Small intestine (tissue), 7 donors: ENCODE measurements at regions not wholly inside any gene's neighbourhood (a gene's known extent, or its start where the extent isn't known, plus 50 kb on each side); places are given as distances from the start of the nearest gene placed in this dataset.

Experiments used
- DNase-seq, 2 donors: peaks; one replicate each; pipeline versions ENCODE4 v3.0.0 to v3.0.0-alpha.2; 2013
- FAIRE-seq: peaks from 2 replicates; lab custom pipeline; 2012; peaks lifted over from hg19 to GRCh38; lab: Jason Lieb, UNC
- H3K27ac ChIP-seq, 3 donors: one replicate each; pipeline ENCODE4 v1.5.1; 2013; ENCODE audit warnings: low read length in 2 of 3, mild to moderate bottlenecking in 2 of 3, control low read depth in 1 of 3, inconsistent platforms in 1 of 3, low read depth in 1 of 3, moderate library complexity in 1 of 3
- H3K27me3 ChIP-seq, 3 donors: one replicate each; pipeline ENCODE4 v1.6.1; 2013; ENCODE audit warnings: low read length in 3 of 3, inconsistent platforms in 1 of 3; ENCODE audit not compliant: control insufficient read depth in 3 of 3, insufficient read depth in 3 of 3
- H3K36me3 ChIP-seq, 3 donors: one replicate each; pipeline ENCODE4 v1.6.1; 2013; ENCODE audit warnings: low read length in 3 of 3, inconsistent platforms in 1 of 3, low read depth in 1 of 3, mild to moderate bottlenecking in 1 of 3, moderate library complexity in 1 of 3; ENCODE audit not compliant: control insufficient read depth in 3 of 3, insufficient read depth in 2 of 3
- H3K4me1 ChIP-seq, 3 donors: one replicate each; pipeline ENCODE4 v1.6.1; 2013; ENCODE audit warnings: low read length in 2 of 3, inconsistent platforms in 1 of 3, low read depth in 1 of 3, mild to moderate bottlenecking in 1 of 3, moderate library complexity in 1 of 3; ENCODE audit not compliant: control insufficient read depth in 3 of 3, insufficient read depth in 2 of 3
- H3K4me3 ChIP-seq, 3 donors: one replicate each; pipeline ENCODE4 v1.5.1; 2013; ENCODE audit warnings: low read length in 3 of 3, control low read depth in 1 of 3, inconsistent platforms in 1 of 3, low read depth in 1 of 3, mild to moderate bottlenecking in 1 of 3, moderate library complexity in 1 of 3
- H3K9me3 ChIP-seq, 2 donors: one replicate each; pipeline ENCODE4 v1.6.1; 2013; ENCODE audit warnings: low read depth in 1 of 2, low read length in 1 of 2; ENCODE audit not compliant: control insufficient read depth in 2 of 2, insufficient read depth in 1 of 2
- WGBS, 3 donors: extraction: QIAGEN DNeasy Blood & Tissue Kit; methylation state at CpG; one replicate each; pipeline ENCODE4 v1.1.7; 2013; 5-methylcytosine and 5-hydroxymethylcytosine counted together
- donor health status: healthy with polysubstance abuse.
- donor health status: control.
- donor health status: control.
- donor health status: Bipolar disorder and iron deficiency.
- donor health status: healthy.

DNA sequence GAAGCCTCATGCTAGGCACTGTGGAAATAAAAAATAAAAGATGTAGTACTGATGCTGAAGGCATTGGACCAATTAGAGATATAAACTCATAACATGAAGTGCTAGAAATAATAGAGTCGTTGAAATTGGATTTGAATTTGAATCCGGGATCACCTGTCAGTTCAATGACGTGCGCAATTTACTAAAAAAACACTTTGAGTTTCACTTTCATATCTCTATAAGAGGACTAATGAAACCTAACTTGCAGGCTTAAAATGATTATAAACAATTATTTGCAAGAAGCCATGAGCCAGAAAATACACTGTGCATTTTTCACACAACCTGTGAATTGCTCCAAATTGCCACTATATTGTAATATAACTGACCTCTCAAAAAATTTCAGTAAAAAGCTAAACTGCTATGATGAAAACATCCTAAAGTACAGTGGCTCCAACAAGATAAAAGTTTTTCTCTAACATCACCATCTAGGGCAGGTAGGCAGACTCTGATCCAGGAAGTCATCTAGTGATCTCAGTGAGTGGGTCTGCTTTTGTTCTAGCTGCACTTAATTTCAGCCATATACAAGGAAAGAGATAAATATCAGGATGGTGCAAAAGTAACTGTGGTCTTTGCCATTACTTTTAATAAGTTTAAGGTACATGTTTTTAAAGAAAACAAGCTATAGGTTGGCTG lies 440.2 kb downstream of the CNTN6 start:
- Histone ChIP-seq H3K9me3 (peaks cover 2 to 4% of the 10 kb centered on the region in 2 donors), H3K4me3 (no peak overlapping the region), H3K36me3 (no peaks in the 10 kb centered on the region), H3K27me3 (no peaks in the 10 kb centered on the region), H3K4me1 (no peaks in the 10 kb centered on the region), H3K27ac (no peak overlapping the region)
- FAIRE-seq (no peak), DNase-seq (no peak)
- 81 to 91% (median 90%) methylated on average over 4 of the region's 4 CpGs for WGBS, 3 donors

GRCh38 chr3:1533763-1534162 lies 440.9 kb downstream of the CNTN6 start:
- Histone ChIP-seq H3K27ac (no peak overlapping the region), H3K9me3 (peaks cover 2 to 4% of the 10 kb centered on the region in 2 donors), H3K36me3 (no peaks in the 10 kb centered on the region), H3K27me3 (no peaks in the 10 kb centered on the region), H3K4me3 (no peak overlapping the region), H3K4me1 (no peaks in the 10 kb centered on the region)
- no peak for FAIRE-seq
- no peak for DNase-seq
- WGBS, 3 donors: 47 to 62% (median 58%) methylated on average over 2 of the region's 2 CpGs

DNA sequence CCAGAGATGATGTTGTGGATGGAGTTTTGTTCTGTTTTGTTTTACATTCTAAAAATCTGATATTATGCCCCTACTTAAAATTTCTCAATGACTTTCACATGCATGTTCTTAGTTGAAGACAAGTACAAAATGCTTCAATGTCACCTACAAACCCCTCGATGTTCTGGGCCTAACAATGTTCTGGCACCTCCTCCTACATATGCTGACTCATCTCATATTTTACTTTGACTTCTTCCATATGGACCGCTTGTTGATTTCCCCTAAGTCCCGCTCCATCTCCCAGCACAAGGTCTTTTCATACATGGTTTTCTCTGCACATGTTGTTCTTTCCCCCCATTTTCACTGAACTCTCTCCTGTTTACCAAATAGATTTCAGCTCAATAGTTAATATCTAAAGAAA lies 441.4 kb downstream of the CNTN6 start:
- FAIRE-seq: no peak

DNA sequence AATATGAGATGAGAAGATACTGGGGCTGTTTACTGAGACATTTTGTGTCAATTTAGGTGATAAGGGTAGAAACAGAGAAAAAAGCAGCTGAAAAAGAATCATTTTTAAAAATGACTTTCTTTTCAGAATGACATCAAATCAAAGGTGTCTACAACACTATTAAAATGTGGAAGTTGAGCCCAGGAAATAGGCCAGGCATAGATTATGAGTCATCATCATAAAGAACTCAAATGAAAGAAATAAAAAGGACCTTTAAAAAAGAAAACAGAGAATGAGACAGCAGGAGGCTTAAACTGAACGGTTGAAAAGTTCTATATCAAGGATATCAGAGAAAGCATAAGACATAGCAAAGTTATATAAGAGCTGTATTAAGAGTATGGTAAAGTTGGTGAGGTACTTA lies 442.5 kb downstream of the CNTN6 start:
- H3K4me3 ChIP-seq: no peak overlapping the region
- FAIRE-seq (no peak), DNase-seq (no peak)
- H3K27me3 ChIP-seq: no peaks in the 10 kb centered on the region
- 64 to 82% (median 66%) methylated on average over 1 of the region's 1 CpG for WGBS, 3 donors
- no peaks in the 10 kb centered on the region for H3K4me1 ChIP-seq
- peaks cover 2 to 4% of the 10 kb centered on the region in 2 donors for H3K9me3 ChIP-seq
- no peak overlapping the region for H3K27ac ChIP-seq
- H3K36me3 ChIP-seq: no peaks in the 10 kb centered on the region

More for the DNA sequence above, 441.4 kb downstream of the CNTN6 start:
- Histone ChIP-seq H3K36me3 (no peaks in the 10 kb centered on the region), H3K4me1 (no peaks in the 10 kb centered on the region), H3K9me3 (peaks cover 2 to 4% of the 10 kb centered on the region in 2 donors), H3K27me3 (no peaks in the 10 kb centered on the region), H3K4me3 (no peak overlapping the region), H3K27ac (no peak overlapping the region)
- DNase-seq: no peak
- 75 to 80% (median 80%) methylated on average over 3 of the region's 3 CpGs for WGBS, 3 donors

GRCh38 chr3:1540686-1541085 lies 447.9 kb downstream of the CNTN6 start:
- Histone ChIP-seq H3K36me3 (no peaks in the 10 kb centered on the region), H3K9me3 (peaks cover 1 to 4% of the 10 kb centered on the region in 2 donors), H3K27me3 (no peaks in the 10 kb centered on the region), H3K27ac (no peak overlapping the region), H3K4me3 (no peak overlapping the region), H3K4me1 (no peaks in the 10 kb centered on the region)
- no peak for FAIRE-seq
- no peak for DNase-seq
- 95 to 100% (median 97%) methylated on average over 1 of the region's 1 CpG for WGBS, 3 donors

GRCh38 chr3:1551741-1552140 lies 458.9 kb downstream of the CNTN6 start:
- DNase-seq (no peak), FAIRE-seq (no peak)
- Histone ChIP-seq H3K36me3 (no peaks in the 10 kb centered on the region), H3K27ac (no peak overlapping the region), H3K4me3 (no peak overlapping the region), H3K4me1 (no peaks in the 10 kb centered on the region), H3K9me3 (no peaks in the 10 kb centered on the region), H3K27me3 (no peaks in the 10 kb centered on the region)
- 45 to 65% (median 46%) methylated on average over 2 of the region's 2 CpGs for WGBS, 3 donors

GRCh38 chr3:1552831-1553230 lies 460.0 kb downstream of the CNTN6 start:
- DNase-seq (no peak), FAIRE-seq (no peak)
- Histone ChIP-seq H3K4me1 (no peaks in the 10 kb centered on the region), H3K9me3 (no peaks in the 10 kb centered on the region), H3K36me3 (no peaks in the 10 kb centered on the region), H3K27me3 (no peaks in the 10 kb centered on the region), H3K27ac (no peak overlapping the region), H3K4me3 (no peak overlapping the region)
- WGBS, 3 donors: 78 to 92% (median 87%) methylated on average over 1 of the region's 1 CpG

GRCh38 chr3:1561427-1561826 lies 468.6 kb downstream of the CNTN6 start:
- no peaks in the 10 kb centered on the region for H3K9me3 ChIP-seq

GRCh38 chr3:1571736-1572135 lies 478.9 kb downstream of the CNTN6 start:
- no peaks in the 10 kb centered on the region for H3K36me3 ChIP-seq
- peaks cover 0 to 3% of the 10 kb centered on the region in 2 donors for H3K9me3 ChIP-seq
- DNase-seq (no peak), FAIRE-seq (no peak)
- H3K4me1 ChIP-seq: no peaks in the 10 kb centered on the region
- no peaks in the 10 kb centered on the region for H3K27me3 ChIP-seq
- H3K4me3 ChIP-seq: no peak overlapping the region
- no peak overlapping the region for H3K27ac ChIP-seq

More at GRCh38 chr3:1561427-1561826, 468.6 kb downstream of the CNTN6 start:
- FAIRE-seq (no peak), DNase-seq (no peak)
- Histone ChIP-seq H3K27ac (no peak overlapping the region), H3K27me3 (no peaks in the 10 kb centered on the region), H3K4me3 (no peak overlapping the region), H3K36me3 (no peaks in the 10 kb centered on the region), H3K4me1 (no peaks in the 10 kb centered on the region)
- WGBS, 3 donors: 82 to 89% (median 85%) methylated on average over 3 of the region's 3 CpGs
